NOMO-1 treated with DMSO at 0.1 percent for 48 hours (cell line): ENCODE measurements at regions not wholly inside any gene's neighbourhood (a gene's known extent, or its start where the extent isn't known, plus 50 kb on each side); places are given as distances from the start of the nearest gene placed in this dataset.

Experiments used
- DNase-seq: peaks from one replicate; lab custom pipeline; 2025; ENCODE audit not compliant: unreplicated experiment; lab: John Stamatoyannopoulos, UW

- no peak for DNase-seq
Measured at GRCh38 chr14:98741523-98741922, 530.5 kb downstream of the BCL11B start.

GRCh38 chr14:98742001-98742400 lies 530.0 kb downstream of the BCL11B start:
- DNase-seq: no peak

GRCh38 chr14:98743536-98743935 lies 528.5 kb downstream of the BCL11B start:
- no peak for DNase-seq

GRCh38 chr14:98748966-98749365 lies 523.0 kb downstream of the BCL11B start:
- DNase-seq: no peak

GRCh38 chr14:98751110-98751509 lies 520.9 kb downstream of the BCL11B start:
- DNase-seq: no peak

GRCh38 chr14:98752660-98753059 lies 519.3 kb downstream of the BCL11B start:
- DNase-seq: no peak

GRCh38 chr14:98754343-98755020 lies 517.5 kb downstream of the BCL11B start:
- DNase-seq: peak; percentile 92

GRCh38 chr14:98756749-98757148 lies 515.2 kb downstream of the BCL11B start:
- DNase-seq: no peak

- DNase-seq: no peak
Measured at GRCh38 chr14:98758440-98758839, 513.6 kb downstream of the BCL11B start.

- DNase-seq: no peak
Measured at GRCh38 chr14:98761993-98762392, 510.0 kb downstream of the BCL11B start.

- peak; percentile 21 for DNase-seq
Measured at GRCh38 chr14:98766818-98767217, 505.2 kb downstream of the BCL11B start.

GRCh38 chr14:98769326-98769725 lies 502.7 kb downstream of the BCL11B start:
- no peak for DNase-seq

GRCh38 chr14:98770151-98770550 lies 501.8 kb downstream of the BCL11B start:
- no peak for DNase-seq

- DNase-seq: no peak
Measured at GRCh38 chr14:98773814-98774213, 498.2 kb downstream of the BCL11B start.

GRCh38 chr14:98775892-98776291 lies 496.1 kb downstream of the BCL11B start:
- no peak for DNase-seq

- DNase-seq: no peak
Measured at GRCh38 chr14:98782062-98782461, 489.9 kb downstream of the BCL11B start.

- DNase-seq: no peak
Measured at GRCh38 chr14:98785578-98785977, 486.4 kb downstream of the BCL11B start.

GRCh38 chr14:98786456-98786855 lies 485.5 kb downstream of the BCL11B start:
- DNase-seq: no peak

GRCh38 chr14:98791661-98792060 lies 480.3 kb downstream of the BCL11B start:
- no peak for DNase-seq

GRCh38 chr14:98792171-98792570 lies 479.8 kb downstream of the BCL11B start:
- peak; percentile 28 for DNase-seq

GRCh38 chr14:98798099-98798498 lies 473.9 kb downstream of the BCL11B start:
- no peak for DNase-seq

- DNase-seq: no peak
Measured at GRCh38 chr14:98799891-98800290, 472.1 kb downstream of the BCL11B start.

GRCh38 chr14:98802044-98802443 lies 470.0 kb downstream of the BCL11B start:
- DNase-seq: no peak
